Sigmoid colon (tissue), 4 donors: ENCODE measurements at regions not wholly inside any gene's neighbourhood (a gene's known extent, or its start where the extent isn't known, plus 50 kb on each side); places are given as distances from the start of the nearest gene placed in this dataset.

Experiments used
- EP300 ChIP-seq, 4 donors: sonication (generic); formaldehyde crosslinking; IDR thresholded peaks; one replicate each; pipeline ENCODE4 v1.6.1; 2017; ENCODE audit warnings: antibody characterized with exemption in 4 of 4
- POLR2A ChIP-seq, 2 donors: fragments of 450-650 bp; IDR thresholded peaks; one replicate each; pipeline ENCODE4 v1.6.1; 2016; ENCODE audit warnings: antibody characterized with exemption in 2 of 2, mild to moderate bottlenecking in 2 of 2, moderate library complexity in 2 of 2
- POLR2AphosphoS5 ChIP-seq, 4 donors: sonication (generic); formaldehyde crosslinking; IDR thresholded peaks; one replicate each; pipeline ENCODE4 v1.6.1; 2017; ENCODE audit warnings: antibody characterized with exemption in 4 of 4
- TF ChIP-seq, protein P1 (sequence below), 4 experiments: fragments of 450-650 bp in 3 of 4; fragments of 200-600 bp in 1 of 4; IDR thresholded peaks; one replicate each; pipeline ENCODE4 v1.5.1; 2016 to 2019; ENCODE audit warnings: antibody characterized with exemption in 4 of 4, mild to moderate bottlenecking in 3 of 4, moderate library complexity in 2 of 4

DNA sequence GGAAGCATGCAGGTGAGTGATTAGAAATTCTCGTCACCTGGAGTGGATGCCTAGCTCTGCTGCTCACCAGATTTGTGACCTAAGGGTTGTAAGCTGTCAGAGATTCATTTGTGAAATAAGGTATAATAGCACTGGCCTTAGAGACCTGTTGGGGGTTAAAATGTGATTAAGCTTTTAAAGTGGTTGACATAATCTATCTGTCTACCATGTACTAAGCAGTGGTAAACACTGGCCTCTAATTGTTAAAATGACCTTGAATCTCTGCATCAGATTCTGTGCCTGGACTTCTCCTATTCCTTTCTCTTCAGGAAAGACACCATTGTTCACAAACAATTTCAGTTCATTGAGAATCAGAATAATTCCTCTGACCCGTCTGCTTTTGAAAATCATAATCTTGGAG lies 536.2 kb downstream of the CBLN4 start:
- TF ChIP-seq, protein P1, sequence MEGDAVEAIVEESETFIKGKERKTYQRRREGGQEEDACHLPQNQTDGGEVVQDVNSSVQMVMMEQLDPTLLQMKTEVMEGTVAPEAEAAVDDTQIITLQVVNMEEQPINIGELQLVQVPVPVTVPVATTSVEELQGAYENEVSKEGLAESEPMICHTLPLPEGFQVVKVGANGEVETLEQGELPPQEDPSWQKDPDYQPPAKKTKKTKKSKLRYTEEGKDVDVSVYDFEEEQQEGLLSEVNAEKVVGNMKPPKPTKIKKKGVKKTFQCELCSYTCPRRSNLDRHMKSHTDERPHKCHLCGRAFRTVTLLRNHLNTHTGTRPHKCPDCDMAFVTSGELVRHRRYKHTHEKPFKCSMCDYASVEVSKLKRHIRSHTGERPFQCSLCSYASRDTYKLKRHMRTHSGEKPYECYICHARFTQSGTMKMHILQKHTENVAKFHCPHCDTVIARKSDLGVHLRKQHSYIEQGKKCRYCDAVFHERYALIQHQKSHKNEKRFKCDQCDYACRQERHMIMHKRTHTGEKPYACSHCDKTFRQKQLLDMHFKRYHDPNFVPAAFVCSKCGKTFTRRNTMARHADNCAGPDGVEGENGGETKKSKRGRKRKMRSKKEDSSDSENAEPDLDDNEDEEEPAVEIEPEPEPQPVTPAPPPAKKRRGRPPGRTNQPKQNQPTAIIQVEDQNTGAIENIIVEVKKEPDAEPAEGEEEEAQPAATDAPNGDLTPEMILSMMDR (IDR thresholded peaks at IDR 0.05), result no peak
- TF ChIP-seq POLR2A (IDR thresholded peaks at IDR 0.05) (no peak), EP300 (IDR thresholded peaks at IDR 0.05) (no peak), POLR2AphosphoS5 (IDR thresholded peaks at IDR 0.05) (no peak)
